ENCODE measurements at regions not wholly inside any gene's neighbourhood (a gene's known extent, or its start where the extent isn't known, plus 50 kb on each side); places are given as distances from the start of the nearest gene placed in this dataset.

GRCh38 chr12:87280893-87281292 is 748.3 kb downstream of the C12orf50 start:
- no peak for TF ChIP-seq EZH2 (IDR thresholded peaks at IDR 0.05; ENCODE audit: low read length)
- TF ChIP-seq CTCF (optimal IDR thresholded peaks at IDR 0.05 in 1 of 3, IDR thresholded peaks at IDR 0.05 in 1 of 3, conservative IDR thresholded peaks at IDR 0.05 in 1 of 3; ENCODE audit: extremely low read depth in 1 of 3, insufficient read depth in 2 of 3, low read length in 3 of 3): no peak

Data from keratinocyte (primary cell).